NCI-H2107 treated with DMSO at 0.1 percent for 48 hours (cell line): ENCODE measurements at regions not wholly inside any gene's neighbourhood (a gene's known extent, or its start where the extent isn't known, plus 50 kb on each side); places are given as distances from the start of the nearest gene placed in this dataset.

ENCODE experiments used
- DNase-seq: peaks from one replicate; lab custom pipeline; 2025; ENCODE audit not compliant: unreplicated experiment; lab: John Stamatoyannopoulos, UW

- DNase-seq = no peak
These were observed 54.2 kb upstream of the MCTP2 start for GRCh38 chr15:94177112-94177511.

- no peak for DNase-seq
These were observed 55.9 kb upstream of the MCTP2 start for GRCh38 chr15:94175420-94175819.

- no peak for DNase-seq
These were observed 57.0 kb upstream of the MCTP2 start for GRCh38 chr15:94174399-94174802.

- no peak for DNase-seq
These were observed 63.1 kb upstream of the MCTP2 start for GRCh38 chr15:94168250-94168649.

GRCh38 chr15:94164971-94165370 is 66.4 kb upstream of the MCTP2 start:
- no peak for DNase-seq

- peak; percentile 2 for DNase-seq
These were observed 67.1 kb upstream of the MCTP2 start for GRCh38 chr15:94164202-94164807.

- no peak for DNase-seq
These were observed 68.4 kb upstream of the MCTP2 start for GRCh38 chr15:94162939-94163338.

GRCh38 chr15:94154255-94154654 is 77.1 kb upstream of the MCTP2 start:
- no peak for DNase-seq

- DNase-seq = no peak
These were observed 86.3 kb upstream of the MCTP2 start for GRCh38 chr15:94145046-94145445.

GRCh38 chr15:94141802-94142201 is 89.6 kb upstream of the MCTP2 start:
- DNase-seq = no peak

- no peak for DNase-seq
These were observed 95.7 kb upstream of the MCTP2 start for GRCh38 chr15:94135486-94136147.

- no peak for DNase-seq
These were observed 99.5 kb upstream of the MCTP2 start for GRCh38 chr15:94131875-94132274.

- no peak for DNase-seq
These were observed 100.9 kb upstream of the MCTP2 start for GRCh38 chr15:94130504-94130903.

GRCh38 chr15:94127006-94127405 is 104.4 kb upstream of the MCTP2 start:
- DNase-seq = no peak

- DNase-seq = no peak
These were observed 105.7 kb upstream of the MCTP2 start for GRCh38 chr15:94125698-94126097.

- DNase-seq = no peak
These were observed 106.2 kb upstream of the MCTP2 start for GRCh38 chr15:94125156-94125555.

GRCh38 chr15:94122516-94122915 is 108.8 kb upstream of the MCTP2 start:
- no peak for DNase-seq

- DNase-seq = peak; percentile 48
These were observed 111.2 kb upstream of the MCTP2 start for GRCh38 chr15:94119923-94120775.

GRCh38 chr15:94119298-94119811 is 112.0 kb upstream of the MCTP2 start:
- DNase-seq = no peak

- DNase-seq = no peak
These were observed 120.8 kb upstream of the MCTP2 start for GRCh38 chr15:94110476-94111130.

GRCh38 chr15:94107652-94108051 is 123.7 kb upstream of the MCTP2 start:
- DNase-seq = no peak
